HG03095 (cell line): ENCODE measurements at regions not wholly inside any gene's neighbourhood (a gene's known extent, or its start where the extent isn't known, plus 50 kb on each side); places are given as distances from the start of the nearest gene placed in this dataset.

Source experiments
- ATAC-seq: cut with Tn5 transposase; IDR thresholded peaks from one replicate; pipeline ENCODE4 v1.9.1; 2021; ENCODE audit warnings: moderate library complexity; ENCODE audit not compliant: unreplicated experiment

DNA sequence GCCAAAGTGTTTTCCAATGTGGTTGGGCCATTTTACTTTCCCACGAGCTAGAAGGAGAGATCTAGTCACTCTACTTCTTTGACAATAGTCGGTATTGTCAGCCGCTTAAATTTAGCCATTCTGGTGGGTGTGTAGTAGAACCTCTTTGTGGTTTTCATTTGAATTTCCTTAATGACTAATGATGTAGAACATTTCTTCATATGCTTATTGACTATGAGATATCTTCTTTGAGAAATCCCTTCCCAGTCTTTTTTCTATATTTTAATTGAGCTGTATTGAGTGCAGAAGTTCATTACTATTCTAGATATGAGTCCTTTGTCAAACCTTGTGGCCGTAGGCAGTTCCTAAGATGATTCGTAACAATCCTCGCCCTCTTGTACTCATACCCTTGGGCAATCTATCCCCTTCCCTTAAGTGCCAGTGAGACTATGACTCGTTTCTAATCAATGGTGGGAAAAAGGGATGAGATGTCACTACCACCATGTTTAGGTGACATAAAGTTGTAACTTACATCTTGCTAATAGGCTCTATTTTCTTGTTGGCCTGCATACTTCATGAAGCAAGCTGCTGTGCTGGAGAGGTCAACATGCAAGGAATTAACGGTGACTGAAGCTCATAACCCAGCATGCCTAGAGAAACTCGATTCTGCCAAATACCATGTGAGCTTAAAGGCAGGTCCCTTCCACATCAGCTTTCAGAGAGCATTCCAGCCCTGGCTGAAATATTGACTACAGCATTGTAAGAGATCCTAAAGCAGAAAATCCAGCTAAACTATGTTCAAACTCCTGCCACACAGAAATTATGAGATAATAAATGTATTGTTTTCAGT is 817.9 kb upstream of the SOX9 start:
- ATAC-seq, result no peak

- no peak for ATAC-seq
Observed at GRCh38 chr17:71304498-71305158, 816.2 kb upstream of the SOX9 start.

GRCh38 chr17:71313866-71314265 is 807.0 kb upstream of the SOX9 start:
- ATAC-seq, result no peak

GRCh38 chr17:71315568-71315967 is 805.3 kb upstream of the SOX9 start:
- ATAC-seq, result no peak

- no peak for ATAC-seq
Observed at GRCh38 chr17:71316176-71316897, 804.5 kb upstream of the SOX9 start.

- no peak for ATAC-seq
Observed at GRCh38 chr17:71320009-71320796, 800.6 kb upstream of the SOX9 start.

GRCh38 chr17:71325117-71325516 is 795.7 kb upstream of the SOX9 start:
- ATAC-seq, result no peak

GRCh38 chr17:71325886-71326285 is 794.9 kb upstream of the SOX9 start:
- no peak for ATAC-seq

GRCh38 chr17:71327376-71328059 is 793.3 kb upstream of the SOX9 start:
- ATAC-seq, result no peak

GRCh38 chr17:71329310-71330098 is 791.3 kb upstream of the SOX9 start:
- ATAC-seq, result no peak

DNA sequence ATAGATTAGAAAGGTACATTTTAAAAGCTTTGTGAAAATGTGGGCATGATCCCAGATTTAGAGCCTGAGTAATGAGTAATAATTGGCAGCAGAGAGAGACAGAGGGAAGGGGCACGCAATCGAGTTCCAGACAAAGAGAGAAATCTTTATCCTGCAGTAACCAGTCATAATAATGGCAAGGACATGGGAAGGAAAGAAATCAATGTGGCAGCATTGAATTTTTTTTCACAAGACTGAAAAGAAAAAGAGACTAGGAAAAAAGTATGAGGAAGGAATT is 790.8 kb upstream of the SOX9 start:
- ATAC-seq, result no peak

- no peak for ATAC-seq
Observed at GRCh38 chr17:71331754-71332325, 789.0 kb upstream of the SOX9 start.

DNA sequence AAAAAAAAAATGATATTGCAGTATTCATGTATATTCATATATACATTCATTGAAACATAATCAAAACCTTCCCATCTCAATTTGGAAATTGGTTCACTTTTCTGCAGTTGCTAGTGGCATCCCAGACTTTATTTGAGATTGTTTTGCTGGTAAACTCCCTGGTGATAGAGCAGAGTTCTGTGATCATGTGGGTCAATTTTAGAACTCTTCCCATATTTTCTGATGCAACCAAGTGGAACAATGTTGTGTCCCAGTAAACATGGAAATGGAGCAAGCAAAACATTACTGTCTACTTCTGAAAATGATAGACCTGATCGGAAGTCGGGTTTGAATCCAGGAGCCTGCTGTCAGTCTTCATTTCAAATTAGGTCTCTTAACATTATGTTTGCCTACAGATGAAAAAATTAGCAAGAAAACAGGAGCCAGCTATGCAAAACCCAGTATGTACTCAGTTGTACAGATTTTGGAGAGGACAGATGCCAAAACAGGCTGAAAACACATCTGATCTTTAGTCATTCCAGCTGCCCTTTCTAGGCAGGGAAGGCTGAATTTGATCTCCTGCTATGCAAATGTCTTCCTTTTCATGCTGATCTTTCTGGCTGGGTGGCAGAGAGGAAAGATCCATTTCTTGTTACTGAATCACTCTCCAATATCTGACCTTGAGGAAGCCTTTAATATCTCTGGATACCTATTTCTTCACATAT is 786.6 kb upstream of the SOX9 start:
- ATAC-seq, result no peak

DNA sequence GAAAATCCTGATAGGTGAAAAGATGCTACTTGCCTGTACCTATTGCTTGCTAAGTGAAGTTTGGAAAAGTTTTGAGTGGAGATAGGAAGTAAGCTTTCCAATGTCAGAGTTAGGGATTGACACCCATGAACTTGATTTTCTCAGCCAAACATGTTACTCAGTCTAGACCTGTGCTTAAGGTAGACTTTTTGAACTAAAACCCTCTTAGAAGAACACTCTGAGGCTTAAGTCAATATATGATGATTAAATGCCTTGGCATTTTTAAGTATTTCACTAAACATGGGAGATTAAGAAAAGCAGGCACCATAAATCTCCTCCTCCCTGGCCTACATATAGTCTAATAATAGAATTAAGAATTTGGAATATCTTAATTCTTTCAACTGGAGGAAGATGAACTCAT is 785.6 kb upstream of the SOX9 start:
- ATAC-seq, result no peak

- no peak for ATAC-seq
Observed at GRCh38 chr17:71337938-71338337, 782.9 kb upstream of the SOX9 start.

GRCh38 chr17:71338396-71338795 is 782.4 kb upstream of the SOX9 start:
- no peak for ATAC-seq

- no peak for ATAC-seq
Observed at GRCh38 chr17:71339206-71339605, 781.6 kb upstream of the SOX9 start.

DNA sequence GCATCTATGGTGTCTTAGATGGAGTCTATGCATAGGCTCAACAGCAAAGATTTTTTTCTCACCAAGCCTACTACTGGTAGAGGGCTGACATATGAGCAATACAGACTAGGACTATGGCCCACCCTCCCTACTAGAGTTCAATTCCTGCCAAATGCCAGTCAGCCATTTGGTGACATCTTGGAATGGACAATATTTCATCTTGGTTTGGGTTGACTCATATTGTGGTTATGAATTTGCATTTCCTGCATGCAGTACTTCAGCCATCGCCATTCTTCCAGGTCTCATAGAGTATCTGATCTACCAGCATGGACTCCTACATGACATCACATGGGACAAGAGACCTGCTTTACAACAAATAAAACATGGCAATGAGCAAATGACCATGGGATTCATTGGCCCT is 778.1 kb upstream of the SOX9 start:
- ATAC-seq, result no peak
